NAMALWA (cell line): ENCODE measurements at regions not wholly inside any gene's neighbourhood (a gene's known extent, or its start where the extent isn't known, plus 50 kb on each side); places are given as distances from the start of the nearest gene placed in this dataset.

Source experiments
- DNase-seq: peaks from one replicate; pipeline ENCODE4 v3.0.0-alpha.2; 2015; ENCODE audit warnings: low spot score

DNA sequence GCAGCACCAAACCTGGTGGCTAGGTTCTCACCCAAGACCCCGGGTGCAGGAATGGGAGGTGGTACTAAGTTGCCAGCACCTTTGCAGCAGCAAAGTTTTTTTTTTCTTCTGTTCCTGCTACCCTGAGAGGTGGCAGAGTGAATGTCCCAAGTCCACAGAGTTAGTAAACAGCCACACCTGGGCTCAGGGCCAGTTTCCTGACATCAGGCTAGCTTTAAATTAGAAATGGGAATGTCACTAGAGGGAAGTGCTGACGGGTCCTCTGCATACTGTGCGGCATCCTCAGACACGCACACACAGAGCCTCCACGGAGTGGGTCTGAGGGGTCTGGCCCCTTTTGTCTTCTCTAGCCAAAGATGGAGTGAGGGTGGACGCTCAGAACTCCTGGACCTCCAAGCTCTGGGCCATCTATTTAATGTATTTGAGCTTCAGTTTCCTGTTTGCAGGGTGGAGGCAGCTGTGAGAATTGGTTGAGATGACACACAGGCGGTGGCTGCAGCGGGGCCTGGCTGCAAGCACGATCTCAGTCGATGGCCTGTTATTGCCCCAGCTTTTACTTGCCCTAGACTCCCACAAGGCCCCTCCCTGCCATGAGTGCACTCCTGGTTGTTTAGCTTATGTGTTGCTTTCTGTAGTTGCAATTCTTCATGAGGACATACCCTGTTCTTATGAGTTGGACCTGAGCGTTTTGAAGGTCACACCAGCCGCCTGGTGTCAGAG lies 751.4 kb upstream of the HS6ST1 start:
- DNase-seq: no peak

DNA sequence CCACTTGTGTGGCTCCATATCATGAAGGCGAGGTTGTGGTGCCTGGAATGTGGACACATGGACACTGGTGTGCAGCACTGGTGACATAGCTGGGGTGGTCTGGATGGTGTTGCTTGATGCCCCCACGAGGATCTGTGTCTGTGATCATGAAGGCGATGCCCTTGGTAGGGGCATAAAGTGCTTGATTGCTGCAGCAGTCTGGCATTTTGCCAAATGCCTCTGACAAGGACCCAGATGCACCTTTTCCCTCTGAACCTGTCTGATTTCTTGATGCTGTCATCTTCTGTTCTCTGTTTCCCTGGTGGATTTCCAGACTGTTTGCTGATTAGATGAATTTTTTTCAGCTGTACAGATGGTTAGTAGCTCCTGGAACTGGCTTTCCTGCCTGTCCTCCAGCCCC lies 752.0 kb upstream of the HS6ST1 start:
- no peak for DNase-seq

DNA sequence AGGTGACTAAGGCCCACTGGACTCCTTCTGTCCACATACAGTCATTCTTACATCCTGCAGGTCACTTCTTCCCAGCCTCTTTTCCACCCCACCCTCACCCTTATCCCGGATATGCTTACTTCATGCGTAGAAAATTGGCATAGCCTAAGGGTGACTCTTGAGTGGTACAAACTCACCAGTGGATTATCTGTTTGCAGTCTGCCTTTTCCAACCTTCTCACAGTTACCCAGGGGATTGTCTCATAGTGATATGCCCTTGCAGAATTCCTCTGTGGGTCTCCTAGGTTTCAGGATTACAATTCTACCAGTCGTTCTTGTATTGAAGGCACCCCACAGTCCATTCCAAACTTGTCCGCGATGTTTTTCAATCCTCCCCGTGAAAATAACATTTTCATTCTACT lies 752.9 kb upstream of the HS6ST1 start:
- no peak for DNase-seq

DNA sequence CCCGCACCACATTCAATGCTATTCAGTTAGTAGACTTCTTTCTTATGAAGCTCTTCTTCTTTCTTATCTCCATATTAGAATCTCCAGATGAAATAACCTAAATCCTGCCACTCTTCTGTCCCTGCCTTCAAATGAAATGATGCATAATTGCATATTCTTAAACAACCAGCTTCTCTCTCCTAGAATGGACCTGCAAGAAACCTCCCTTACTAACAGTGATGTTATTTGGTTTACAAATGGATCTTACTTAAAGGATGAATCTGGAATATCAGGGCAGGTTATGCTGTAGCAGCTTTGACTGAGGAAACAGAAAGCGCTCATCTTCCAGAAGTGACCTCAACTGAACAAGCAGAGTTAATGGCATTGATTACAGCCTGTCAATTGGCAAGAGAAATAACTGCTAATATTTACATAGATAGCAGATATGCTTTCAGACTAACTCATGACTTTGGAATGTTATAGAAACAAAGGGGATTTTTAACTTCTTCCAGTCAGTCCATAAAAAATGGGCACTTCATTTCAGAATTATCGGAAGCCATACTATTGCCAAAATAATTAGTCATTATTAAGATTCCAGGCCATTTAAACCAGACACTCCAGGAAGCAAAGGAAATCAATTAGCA lies 755.7 kb upstream of the HS6ST1 start:
- DNase-seq: no peak

DNA sequence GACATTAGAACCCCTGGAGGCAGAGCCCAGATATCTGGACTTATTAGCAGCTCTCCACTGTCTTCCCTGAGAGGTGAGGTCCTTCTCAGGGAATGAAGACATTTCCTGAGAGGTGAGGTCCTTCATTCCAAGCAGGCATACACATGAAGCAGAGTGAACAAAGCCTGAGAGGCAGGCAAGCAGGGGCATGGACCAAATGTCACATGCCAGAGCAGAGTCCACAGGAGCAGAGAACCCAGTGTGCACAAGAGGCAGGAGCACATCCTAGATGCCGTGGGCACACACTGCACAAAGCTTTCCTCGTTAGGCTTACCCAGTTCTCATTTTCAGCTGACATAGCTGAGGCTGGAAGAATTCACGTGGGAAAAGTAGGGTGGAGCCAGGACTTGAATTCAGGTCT lies 759.9 kb upstream of the HS6ST1 start:
- DNase-seq: no peak

DNA sequence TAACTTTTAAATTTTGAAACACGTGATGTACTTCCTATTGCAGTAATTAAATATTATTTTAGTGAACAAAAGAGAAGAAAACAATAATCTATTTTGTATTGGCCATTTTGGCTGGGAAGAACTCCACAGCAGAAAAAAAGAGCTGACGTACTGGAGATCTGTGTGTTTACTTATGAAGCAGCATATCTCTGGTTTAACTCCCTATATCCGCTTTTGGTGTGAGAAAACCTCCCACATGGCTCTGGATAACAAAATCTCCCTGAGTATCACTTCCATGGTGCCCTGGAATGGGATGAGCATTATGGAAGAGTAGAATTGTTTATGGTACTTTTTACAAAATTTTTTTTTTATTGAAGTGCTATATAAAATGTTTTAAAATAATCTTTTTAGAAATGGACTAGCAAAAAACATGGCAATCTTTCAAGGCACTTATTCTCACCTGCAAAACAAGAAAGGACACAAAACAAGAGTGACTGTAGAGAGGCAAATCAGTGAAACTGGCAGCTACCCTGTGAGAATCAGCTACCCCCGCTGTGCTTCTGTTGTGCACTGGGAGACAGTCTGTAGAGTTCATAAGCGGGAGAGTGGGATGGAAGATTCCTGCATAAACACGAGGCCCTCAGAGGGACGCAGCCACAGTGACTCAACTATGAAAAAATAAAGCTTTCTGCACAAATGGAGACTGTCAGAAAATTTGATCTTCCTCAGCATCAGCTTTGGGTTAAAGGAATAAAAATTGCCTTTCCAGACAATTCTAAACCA lies 762.2 kb upstream of the HS6ST1 start:
- DNase-seq: no peak

DNA sequence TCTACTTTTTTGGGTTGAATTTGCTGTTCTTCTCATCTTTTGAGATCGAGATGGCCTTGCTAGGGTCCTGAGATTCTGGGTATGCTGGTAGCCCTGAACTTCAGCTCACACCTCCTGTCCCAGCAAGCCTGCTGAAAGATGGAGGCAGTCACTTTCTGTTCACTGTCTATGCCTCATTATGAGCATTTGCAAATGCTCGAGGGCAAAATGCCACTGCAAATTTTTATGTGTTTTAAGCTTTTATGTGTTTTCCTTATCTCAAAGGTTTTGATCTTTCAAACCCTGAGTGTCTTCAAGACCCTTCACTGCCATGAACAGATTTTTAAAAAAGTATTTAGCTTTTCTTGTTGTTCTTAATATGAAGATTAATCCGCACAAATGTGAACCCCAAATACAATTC lies 766.7 kb upstream of the HS6ST1 start:
- no peak for DNase-seq

DNA sequence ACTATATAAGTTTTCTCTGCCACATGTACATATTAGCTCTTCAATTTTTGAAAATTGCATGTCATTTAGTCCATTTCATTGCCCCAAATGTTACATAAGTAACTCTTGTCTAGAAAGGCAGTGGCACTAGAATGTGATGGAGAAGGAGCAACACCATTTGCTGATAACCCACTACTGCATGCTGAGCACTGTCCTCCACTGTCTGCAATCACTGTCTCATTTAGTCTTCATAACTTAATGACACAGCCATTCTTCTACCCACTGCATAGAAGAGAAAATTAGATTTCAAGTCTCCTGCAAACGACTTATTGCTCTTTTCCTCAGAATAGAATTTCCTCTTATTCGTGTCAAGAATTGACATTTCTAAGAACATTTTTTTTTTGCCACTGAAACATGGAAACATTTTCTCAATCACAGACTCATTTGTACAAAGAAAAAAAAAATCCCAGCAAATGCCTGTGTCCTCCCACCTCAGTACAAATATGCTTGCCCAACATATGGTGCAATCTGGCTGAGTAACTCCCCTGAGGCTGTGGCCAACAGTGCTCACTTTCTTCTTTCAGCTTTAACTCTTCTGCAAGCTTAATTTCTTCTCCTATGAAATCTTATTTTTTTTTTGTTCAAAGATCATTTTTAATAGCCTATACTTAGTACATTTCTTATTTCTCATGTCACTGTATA lies 768.6 kb upstream of the HS6ST1 start:
- DNase-seq: no peak

DNA sequence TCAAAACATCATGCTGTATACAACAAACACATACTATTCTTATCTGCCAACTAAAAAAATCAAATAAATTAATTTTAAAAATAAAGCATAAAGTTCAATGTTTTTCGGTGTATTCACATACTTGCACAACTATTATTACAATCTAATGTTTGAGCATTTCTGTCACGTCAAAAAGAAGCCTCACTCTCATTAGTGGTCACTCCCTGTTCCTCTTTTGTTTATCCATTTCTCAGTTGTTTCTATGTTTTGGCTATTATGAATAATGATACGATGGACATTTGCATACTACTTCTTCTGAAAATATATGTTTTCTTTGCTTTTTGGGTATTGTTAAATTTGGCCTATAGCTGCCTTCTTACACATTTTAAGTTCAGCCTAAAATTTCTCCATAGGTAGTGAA lies 773.0 kb upstream of the HS6ST1 start:
- DNase-seq: no peak

DNA sequence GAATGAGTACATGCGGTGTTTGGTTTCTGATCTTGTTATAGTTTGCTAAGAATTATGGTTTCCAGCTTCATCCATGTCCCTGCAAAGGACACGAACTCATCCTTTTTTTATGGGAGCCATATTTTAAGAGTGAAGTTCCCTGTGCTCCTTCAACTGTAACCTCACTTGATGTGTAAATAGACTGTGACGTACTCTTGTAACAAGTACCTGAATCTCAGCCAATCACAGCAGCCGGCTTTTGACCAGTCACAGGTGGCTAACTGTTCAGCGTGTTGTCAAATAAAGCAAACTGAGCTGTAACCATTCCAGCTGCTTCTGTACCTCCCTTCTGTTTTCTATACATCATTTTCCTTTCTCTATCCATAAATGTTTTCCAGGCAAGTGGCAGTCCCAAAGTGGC lies 774.3 kb upstream of the HS6ST1 start:
- no peak for DNase-seq

DNA sequence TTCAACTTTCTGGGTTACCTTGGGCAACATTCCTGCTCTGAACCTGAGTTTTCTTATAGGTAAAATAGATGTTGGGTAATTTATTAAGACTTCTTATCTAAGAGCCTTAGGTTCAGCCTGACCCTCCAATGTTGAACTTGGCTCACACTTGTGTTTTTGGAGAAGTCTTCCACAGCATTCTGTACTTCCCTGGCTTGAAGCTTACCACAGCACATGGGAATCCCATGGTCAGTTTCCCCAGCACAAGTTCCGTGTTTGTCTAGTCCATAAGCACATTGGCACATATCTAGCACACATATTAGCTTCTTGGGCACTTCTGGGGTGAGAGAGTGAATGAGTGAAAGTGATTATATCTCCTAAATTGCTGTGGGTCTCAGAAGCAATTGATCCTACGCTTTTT lies 782.5 kb upstream of the HS6ST1 start:
- no peak for DNase-seq

DNA sequence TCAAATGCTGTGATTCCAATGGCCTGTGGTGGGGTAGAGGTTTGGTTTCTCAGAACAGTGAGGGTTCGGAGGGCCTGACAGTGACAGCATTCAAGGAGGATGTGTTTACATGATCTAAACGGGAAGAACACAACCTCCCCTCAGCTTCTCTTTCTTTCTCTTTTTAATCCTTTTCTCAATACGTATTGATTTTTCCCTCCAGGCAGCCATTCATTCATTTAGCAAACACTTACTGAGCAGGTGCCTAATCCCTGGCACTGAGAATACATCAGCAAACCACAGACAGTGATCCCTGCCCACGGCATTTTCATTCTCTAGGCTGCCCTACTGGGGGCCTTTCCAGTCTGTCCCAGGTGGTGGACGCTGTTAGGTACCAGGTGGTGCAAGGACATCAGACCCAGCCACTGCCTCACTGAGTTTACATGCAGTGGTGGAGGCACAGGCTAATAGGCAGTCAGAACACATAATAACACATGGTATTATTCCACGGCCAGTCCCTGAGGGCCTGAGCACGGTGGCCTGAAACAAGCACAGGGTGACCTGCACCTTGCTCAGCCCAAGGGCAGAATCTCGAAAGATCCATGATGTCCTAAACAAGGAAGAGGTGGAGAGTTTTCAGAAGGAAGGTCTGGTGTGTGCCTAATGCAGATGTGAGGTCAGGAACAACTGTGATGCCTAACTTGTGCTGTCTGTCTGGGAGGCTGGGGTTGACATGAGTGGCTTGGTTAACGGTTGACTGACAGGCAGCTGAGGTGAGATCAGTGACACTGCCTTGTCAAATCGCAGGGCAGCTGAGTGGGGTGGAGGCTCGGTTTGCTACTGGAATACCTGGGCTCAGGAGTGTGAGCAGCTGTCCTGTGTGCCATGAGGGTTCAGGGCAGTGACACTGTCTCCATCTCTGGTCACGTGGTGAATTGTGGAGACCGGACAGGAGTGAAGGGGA lies 785.5 kb upstream of the HS6ST1 start:
- no peak for DNase-seq

DNA sequence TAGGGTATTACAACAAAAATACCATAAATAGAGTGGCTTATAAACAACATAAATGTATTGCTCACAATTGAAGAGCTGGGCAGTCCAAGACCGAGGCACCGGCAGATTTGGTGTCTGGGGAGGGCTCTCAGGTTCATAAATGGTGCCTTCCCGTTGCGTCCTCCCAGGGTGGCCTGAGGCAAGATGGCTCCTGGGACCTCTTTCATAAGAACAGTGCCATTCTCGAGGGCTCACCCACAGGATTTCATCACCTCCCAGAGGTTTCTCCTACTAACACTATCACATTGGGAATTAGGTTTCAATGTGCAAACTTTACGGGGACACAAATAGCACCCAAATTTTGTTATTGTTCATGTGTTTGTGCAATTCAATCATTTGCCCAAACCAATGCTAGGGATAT lies 793.5 kb upstream of the HS6ST1 start:
- DNase-seq: no peak

DNA sequence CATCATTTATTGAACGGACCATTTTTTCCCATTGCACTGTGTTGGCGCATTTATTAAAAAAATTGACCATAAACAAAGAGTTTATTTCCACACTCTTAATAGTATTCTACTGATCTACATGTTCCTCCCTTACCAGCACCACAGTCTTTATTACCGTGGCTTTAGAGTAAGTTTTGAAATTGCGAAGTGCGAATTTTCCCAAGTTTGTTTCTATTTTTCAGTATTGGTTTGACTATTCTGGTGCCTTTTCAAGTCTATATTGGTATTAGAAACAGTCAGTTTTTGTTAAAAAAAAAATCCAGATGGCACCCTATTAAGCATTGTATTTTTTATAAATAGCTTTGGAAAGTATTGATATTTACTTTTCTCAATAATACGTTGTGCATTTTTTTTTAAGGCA lies 795.1 kb upstream of the HS6ST1 start:
- no peak for DNase-seq

DNA sequence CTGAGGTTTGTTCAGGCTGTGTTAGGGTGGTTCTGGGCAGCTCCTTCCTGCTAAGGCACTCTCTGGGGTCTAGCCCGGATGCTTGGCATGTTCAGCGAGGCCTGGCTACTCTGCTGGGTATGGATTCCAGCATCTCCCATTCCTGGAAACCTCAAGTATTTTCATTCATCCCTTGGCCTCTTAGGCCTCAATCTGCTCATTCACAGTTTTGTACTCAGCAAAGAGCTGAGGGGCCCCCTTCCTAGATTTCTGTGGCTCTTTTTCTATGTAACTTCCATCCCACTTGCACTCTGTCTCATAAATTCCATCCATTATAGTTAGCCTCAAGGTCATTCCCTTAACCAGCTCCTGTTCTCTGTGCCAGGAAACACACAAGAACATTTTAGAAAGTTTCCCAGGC lies 798.8 kb upstream of the HS6ST1 start:
- DNase-seq: no peak

DNA sequence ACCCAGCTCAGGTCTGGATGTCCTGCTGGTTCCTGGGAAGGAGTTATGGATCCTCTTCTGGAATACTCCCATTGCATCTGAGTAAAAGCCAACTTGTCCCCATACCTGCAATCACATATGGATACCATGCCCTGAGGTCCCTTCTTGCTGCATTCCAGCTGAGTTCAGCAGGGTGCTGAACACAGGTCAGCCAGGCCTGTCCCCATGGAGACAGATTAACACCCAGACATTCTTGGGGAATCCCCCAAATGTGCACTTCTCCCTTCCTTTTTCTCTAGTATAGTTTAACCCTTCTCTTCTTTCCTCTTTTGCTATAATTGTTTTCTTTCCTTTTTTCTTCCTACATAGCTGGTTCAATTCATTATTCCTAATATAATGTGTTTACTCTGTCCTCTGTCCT lies 799.6 kb upstream of the HS6ST1 start:
- DNase-seq: no peak

DNA sequence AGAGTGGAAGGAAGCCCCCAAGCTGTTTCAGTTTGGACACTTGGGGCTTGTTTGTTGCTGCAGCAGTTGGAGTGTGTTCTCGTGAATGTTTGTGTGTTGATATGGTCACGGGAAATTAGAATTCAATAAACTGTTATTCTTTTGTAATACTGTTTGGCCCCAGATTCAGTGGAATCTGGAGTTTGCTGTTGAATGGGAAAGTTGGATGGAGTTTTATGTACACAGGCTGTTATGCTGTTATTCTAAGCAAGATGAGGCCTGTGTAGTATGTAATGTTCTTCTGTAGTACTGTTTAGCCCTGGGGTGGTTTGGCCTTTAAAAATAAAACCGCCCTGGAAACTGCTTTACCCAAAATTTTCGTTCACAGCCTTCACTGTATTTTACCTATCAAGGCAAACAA lies 810.4 kb upstream of the HS6ST1 start:
- DNase-seq: no peak

DNA sequence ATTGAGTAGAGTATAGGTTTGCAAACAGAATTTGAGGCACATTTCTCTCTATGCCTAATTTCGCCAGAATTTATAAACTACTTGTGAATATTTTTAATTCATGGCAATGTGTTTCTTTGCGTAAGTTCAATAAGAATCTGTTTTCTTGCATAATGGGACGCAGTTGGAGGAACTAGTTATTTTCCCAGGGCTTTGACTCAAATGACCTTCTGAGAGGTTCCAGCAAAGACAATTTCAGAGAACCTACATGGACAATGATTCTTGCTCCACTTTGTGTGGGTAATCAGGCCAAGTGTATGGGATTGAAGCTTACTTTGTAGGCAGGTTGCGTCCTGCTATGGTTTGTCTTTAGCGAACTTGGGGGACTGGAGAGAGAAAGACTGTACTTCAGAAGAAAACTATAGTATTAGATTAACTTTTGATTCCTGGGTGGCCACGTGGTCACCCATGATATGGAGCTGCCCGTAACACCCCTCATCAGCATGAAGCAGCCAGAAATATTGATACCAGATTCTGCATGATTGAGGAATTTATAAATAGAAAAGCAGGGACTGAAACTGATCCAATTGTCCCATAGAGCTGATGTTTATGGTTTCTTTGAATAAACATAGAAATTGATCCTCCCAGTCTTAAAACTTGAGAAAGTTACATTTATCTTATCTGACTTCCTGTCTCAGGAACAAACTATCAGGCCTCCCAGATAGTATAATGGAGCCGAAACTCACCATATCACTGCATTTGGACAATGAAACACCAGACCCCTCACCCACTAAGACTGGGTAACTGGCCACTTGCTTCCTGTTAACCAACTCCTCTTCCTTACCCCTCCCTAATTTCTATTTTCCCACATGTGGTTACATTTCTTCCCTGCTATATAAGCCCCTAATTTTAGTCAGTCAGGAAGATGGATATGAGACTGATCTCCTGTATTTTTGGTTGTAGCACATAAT lies 815.3 kb upstream of the HS6ST1 start:
- DNase-seq: no peak

DNA sequence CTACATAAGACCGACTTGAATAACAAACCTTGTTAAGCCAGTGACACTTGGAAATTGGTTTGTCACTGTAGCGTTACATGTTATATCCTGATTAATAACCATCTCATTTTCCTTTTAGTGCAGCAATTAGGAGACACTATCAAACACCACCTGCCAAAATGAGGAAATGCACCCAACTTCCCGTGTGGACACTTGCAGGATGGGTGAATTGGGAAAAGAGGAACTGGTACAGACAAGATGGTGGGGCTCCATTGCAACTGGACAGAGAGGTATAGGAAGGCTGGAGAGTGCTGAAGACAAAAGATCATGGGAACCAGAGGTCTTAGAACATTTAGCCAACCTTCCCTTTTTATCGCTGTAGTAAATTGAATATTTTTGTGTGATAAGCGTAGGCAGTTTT lies 816.3 kb upstream of the HS6ST1 start:
- no peak for DNase-seq

DNA sequence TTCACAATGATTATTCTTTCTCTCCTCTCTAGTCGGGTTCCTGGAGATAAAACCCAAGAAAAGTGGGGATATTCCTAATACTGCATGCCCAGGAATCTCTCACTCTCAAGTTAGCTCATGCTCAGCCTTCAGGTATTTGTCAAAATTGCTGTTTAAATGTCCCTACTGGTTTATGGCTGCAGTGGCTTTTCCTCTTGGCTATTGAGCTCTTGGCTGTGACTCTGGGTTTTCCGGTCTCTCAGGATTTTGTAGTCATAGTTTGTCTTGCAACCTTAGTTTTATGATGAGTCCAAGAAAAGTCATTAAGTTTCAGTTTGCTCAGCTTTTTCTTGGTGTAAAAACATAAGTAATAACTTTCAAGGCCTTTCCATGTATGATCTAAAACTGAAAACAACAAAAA lies 820.7 kb upstream of the HS6ST1 start:
- no peak for DNase-seq

DNA sequence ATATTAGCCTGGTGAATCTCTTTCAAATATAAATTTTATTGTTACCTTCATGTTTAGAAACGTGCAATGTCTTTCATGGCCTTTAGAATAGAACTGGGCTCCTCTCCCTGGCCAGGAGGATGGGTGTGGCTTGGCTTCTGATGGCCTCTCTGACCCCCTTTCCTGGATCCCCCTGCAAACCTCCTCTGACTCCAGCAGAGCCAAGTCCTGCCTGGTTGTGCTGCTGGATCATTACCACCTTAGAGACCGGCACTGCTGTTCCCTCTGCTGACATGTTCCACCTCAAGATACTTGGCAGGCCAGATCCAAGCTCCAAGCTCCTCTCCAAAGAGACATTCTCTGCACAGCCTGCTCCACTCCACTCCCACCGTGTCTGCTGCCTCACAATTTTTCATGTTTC lies 823.8 kb upstream of the HS6ST1 start:
- no peak for DNase-seq
